Suprapubic skin (tissue), 3 donors: ENCODE measurements at regions not wholly inside any gene's neighbourhood (a gene's known extent, or its start where the extent isn't known, plus 50 kb on each side); places are given as distances from the start of the nearest gene placed in this dataset.

Experiments used
- POLR2A ChIP-seq, 2 donors: fragments of 450-650 bp; IDR thresholded peaks; one replicate each; pipeline ENCODE4 v1.6.1; 2017; ENCODE audit warnings: antibody characterized with exemption in 2 of 2, mild to moderate bottlenecking in 2 of 2, moderate library complexity in 2 of 2
- TF ChIP-seq, protein P1 (sequence below), 2 donors: fragments of 200-600 bp in 1 of 2; fragments of 450-650 bp in 1 of 2; sonication (generic) in 1 of 2; IDR thresholded peaks; one replicate each; pipeline ENCODE4 v1.5.1; 2016 to 2019; ENCODE audit warnings: antibody characterized with exemption in 2 of 2, mild to moderate bottlenecking in 1 of 2, moderate library complexity in 1 of 2

DNA sequence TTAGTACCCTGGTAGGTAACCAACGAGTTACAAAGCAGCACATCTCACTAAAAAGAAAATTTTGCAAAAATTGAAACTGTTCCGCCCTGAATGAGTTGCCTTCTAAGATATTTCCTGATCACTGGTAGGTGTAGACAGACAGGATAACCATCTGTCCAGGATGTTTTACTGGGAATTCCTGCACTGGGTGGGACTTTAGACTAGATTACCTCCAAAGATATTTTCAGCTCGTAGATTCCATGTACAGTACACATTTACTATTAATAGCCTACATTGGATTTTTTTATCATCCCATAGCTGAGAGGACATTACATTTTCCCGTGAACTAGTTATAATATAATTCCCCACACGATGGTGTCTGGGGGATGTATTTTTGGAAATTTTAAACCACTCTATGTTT, 139.6 kb downstream of the DYRK2 start:
- TF ChIP-seq, protein P1, sequence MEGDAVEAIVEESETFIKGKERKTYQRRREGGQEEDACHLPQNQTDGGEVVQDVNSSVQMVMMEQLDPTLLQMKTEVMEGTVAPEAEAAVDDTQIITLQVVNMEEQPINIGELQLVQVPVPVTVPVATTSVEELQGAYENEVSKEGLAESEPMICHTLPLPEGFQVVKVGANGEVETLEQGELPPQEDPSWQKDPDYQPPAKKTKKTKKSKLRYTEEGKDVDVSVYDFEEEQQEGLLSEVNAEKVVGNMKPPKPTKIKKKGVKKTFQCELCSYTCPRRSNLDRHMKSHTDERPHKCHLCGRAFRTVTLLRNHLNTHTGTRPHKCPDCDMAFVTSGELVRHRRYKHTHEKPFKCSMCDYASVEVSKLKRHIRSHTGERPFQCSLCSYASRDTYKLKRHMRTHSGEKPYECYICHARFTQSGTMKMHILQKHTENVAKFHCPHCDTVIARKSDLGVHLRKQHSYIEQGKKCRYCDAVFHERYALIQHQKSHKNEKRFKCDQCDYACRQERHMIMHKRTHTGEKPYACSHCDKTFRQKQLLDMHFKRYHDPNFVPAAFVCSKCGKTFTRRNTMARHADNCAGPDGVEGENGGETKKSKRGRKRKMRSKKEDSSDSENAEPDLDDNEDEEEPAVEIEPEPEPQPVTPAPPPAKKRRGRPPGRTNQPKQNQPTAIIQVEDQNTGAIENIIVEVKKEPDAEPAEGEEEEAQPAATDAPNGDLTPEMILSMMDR (IDR thresholded peaks at IDR 0.05) = no peak
- no peak for TF ChIP-seq POLR2A (IDR thresholded peaks at IDR 0.05)
